Large intestine (tissue), 3 donors: ENCODE measurements at regions not wholly inside any gene's neighbourhood (a gene's known extent, or its start where the extent isn't known, plus 50 kb on each side); places are given as distances from the start of the nearest gene placed in this dataset.

Experiments
- DNase-seq, 2 donors: peaks; one replicate each; pipeline versions ENCODE4 v3.0.0 to v3.0.0-alpha.2; 2013
- H3K27ac ChIP-seq: one replicate; pipeline ENCODE4 v1.5.1; 2013; ENCODE audit warnings: low read length
- H3K27me3 ChIP-seq: 2 replicates; pipeline ENCODE4 v1.6.1; 2013; ENCODE audit warnings: low read length; ENCODE audit not compliant: control insufficient read depth, insufficient read depth
- H3K36me3 ChIP-seq: 2 replicates; pipeline ENCODE4 v1.6.1; 2013; ENCODE audit warnings: low read length; ENCODE audit not compliant: control insufficient read depth, insufficient read depth
- H3K4me1 ChIP-seq: one replicate; pipeline ENCODE4 v1.6.1; 2013; ENCODE audit warnings: low read length; ENCODE audit not compliant: control insufficient read depth, insufficient read depth
- H3K4me3 ChIP-seq: one replicate; pipeline ENCODE4 v1.5.1; 2013; ENCODE audit warnings: low read length
- H3K9me3 ChIP-seq: one replicate; pipeline ENCODE4 v1.6.1; 2013; ENCODE audit warnings: mild to moderate bottlenecking, low read depth, low read length, moderate library complexity; ENCODE audit not compliant: control insufficient read depth
- WGBS: methylation state at CpG from one replicate; pipeline ENCODE4 v1.1.5; 2013; ENCODE audit warnings: low lambda C conversion rate; ENCODE audit not compliant: insufficient coverage; 5-methylcytosine and 5-hydroxymethylcytosine counted together

DNA sequence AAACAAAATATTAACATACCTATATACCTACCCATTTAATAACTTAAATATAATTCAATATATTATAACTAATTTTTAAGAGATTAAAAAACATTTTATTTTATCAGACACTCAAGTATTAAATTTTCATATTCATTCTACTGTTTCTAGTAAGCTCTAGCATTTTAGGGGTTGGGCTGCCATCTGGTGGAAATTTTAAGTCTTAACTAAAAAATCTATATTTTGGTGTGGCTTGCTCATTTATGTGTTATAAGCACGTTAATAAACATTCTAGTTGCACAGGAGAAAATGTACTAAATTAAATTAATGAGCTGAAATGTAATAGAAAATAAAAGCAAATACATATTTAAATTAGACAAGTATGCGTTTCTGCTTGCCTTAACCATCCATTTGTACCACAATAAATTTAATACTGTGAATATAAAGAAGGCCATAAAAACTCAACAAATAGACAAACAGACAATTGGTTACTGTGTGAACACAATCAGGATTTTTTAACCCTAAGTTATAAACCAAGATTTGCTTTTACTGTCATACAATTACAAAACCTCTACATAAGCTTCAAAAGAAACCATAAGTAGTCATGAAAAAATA is 1728.3 kb upstream of the CDH9 start:
- H3K9me3 ChIP-seq = no peaks in the 10 kb centered on the region
- H3K4me3 ChIP-seq = no peak overlapping the region
- 25% methylated on average over 1 of the region's 2 CpGs for WGBS
- DNase-seq = peak in 1 of 2 donors; percentile 0
- no peaks in the 10 kb centered on the region for H3K36me3 ChIP-seq
- no peaks in the 10 kb centered on the region for H3K27me3 ChIP-seq
- no peaks in the 10 kb centered on the region for H3K4me1 ChIP-seq
- H3K27ac ChIP-seq = no peak overlapping the region

DNA sequence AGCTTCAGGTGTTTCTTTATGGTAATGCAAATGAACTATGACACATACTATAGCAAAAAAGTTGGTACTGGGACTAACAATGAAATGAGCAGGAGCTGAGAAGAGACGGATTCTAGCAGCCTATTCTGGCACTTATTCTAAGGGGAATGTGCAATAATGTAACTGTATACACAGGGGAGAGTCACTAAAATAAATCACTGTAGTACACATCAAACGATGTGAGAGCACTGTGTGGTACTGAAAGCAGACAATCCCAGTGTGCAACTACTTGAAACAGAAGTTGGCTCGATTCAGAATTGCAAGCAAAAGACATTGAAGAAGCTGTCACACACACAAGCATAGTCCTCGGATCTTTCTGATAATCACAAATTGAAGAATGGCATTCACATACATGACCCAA is 1713.0 kb upstream of the CDH9 start:
- Histone ChIP-seq H3K9me3 (no peaks in the 10 kb centered on the region), H3K27ac (no peak overlapping the region), H3K27me3 (no peaks in the 10 kb centered on the region), H3K4me3 (no peak overlapping the region), H3K4me1 (no peaks in the 10 kb centered on the region), H3K36me3 (no peaks in the 10 kb centered on the region)
- DNase-seq = no peak
- WGBS = no CpG with 5 or more reads among the region's 4 CpGs

DNA sequence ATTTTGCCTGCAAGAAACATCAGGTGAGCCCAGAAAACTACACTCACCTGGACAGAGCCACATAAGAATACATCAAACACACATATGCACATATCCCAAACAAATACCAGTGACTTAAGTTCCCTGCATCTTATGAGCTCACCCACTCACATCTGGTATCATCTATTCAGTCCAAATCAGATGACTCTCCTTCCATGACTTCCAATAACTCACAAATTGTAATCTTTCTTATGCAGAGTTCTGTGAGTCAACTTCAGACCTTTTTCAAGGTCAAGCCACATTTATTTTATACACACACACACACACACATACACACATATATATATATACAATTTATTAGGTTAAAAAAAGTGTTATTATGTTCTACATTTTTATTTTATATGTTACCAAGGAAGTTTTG is 1711.9 kb upstream of the CDH9 start:
- no peak overlapping the region for H3K4me3 ChIP-seq
- no peak overlapping the region for H3K27ac ChIP-seq
- H3K27me3 ChIP-seq = no peaks in the 10 kb centered on the region
- H3K9me3 ChIP-seq = no peaks in the 10 kb centered on the region
- no peaks in the 10 kb centered on the region for H3K36me3 ChIP-seq
- no peaks in the 10 kb centered on the region for H3K4me1 ChIP-seq
- no peak for DNase-seq

DNA sequence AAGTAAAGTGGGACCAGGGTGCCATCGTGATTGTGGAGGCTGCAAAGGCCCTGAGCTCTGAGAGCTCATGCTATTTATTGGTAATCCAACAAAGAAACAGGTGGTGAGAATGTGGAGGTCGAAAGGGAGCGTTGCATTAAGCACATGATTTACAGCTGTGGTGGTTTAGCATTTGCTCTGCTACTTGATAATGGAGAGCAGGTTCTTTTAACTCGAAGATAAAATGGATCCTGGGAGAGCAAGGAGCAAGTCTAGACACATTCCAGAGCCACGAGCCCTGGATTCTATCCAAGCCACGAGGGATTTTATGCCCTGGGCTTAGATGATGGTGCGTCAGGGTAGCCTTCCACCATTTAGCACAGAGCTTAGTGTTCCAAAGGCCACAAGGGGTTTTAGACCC is 1710.1 kb upstream of the CDH9 start:
- Histone ChIP-seq H3K4me3 (no peak overlapping the region), H3K36me3 (no peaks in the 10 kb centered on the region), H3K9me3 (no peaks in the 10 kb centered on the region)

DNA sequence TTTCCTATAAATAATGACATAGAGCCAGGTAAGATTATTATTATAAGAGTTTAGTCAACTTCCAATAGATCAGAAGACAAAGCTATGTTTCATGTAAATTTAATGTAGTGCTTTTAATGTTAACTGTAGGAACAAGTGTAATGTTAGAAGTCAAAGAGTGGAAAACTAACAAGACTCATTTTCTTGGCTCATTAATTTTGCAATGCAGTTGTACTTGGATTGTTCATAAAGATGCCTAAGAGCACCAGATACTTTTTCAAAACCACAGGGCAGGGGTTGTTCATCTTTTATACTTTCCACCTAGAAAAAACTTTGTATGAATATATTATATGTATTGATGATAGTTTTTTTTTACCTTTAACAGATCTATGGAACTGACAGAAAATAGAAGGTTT is 1705.3 kb upstream of the CDH9 start:
- no peak for DNase-seq

More for the DNA sequence above, 1710.1 kb upstream of the CDH9 start:
- Histone ChIP-seq H3K27ac (no peak overlapping the region), H3K4me1 (no peaks in the 10 kb centered on the region), H3K27me3 (no peaks in the 10 kb centered on the region)
- no peak for DNase-seq
- WGBS = 40% methylated on average over 1 of the region's 7 CpGs

DNA sequence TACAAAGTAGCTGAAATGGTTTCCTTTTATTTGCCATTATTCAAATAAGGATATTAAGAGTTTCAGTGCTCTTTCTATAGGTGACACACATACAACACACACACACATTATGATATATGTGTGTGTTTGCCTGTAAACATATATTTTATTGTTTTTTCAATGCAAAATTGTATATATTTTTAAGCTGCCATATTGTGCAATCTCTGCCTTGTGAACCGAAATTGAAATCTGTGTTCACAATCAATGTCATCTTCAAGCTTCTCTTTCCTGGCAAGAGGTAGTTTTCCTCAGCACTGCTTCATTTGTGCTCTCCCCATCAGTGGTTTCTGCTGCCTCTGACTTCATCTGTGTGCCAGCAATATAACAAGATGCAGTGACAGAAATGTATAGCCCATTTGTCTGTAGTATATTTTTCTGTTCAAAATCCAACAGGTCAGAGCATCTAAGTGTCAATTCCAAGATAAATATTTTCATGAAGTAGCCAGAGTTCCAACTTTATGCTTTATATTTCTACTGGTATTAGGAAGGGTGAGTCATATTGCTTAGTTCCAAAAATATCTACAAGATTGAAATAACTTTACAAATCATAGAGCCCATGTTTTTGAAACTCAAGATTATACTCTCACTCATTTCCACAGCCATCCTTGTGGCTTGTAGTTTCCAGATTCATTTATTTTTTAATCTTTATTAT is 1704.8 kb upstream of the CDH9 start:
- no peak overlapping the region for H3K27ac ChIP-seq
- no peak overlapping the region for H3K4me3 ChIP-seq
- H3K4me1 ChIP-seq = no peaks in the 10 kb centered on the region
- 60% methylated on average over 1 of the region's 1 CpG for WGBS
- no peaks in the 10 kb centered on the region for H3K27me3 ChIP-seq
- H3K36me3 ChIP-seq = no peaks in the 10 kb centered on the region
- no peak for DNase-seq
- H3K9me3 ChIP-seq = no peaks in the 10 kb centered on the region

More for the DNA sequence above, 1705.3 kb upstream of the CDH9 start:
- Histone ChIP-seq H3K4me1 (no peaks in the 10 kb centered on the region), H3K27me3 (no peaks in the 10 kb centered on the region), H3K9me3 (no peaks in the 10 kb centered on the region), H3K4me3 (no peak overlapping the region), H3K36me3 (no peaks in the 10 kb centered on the region), H3K27ac (no peak overlapping the region)

DNA sequence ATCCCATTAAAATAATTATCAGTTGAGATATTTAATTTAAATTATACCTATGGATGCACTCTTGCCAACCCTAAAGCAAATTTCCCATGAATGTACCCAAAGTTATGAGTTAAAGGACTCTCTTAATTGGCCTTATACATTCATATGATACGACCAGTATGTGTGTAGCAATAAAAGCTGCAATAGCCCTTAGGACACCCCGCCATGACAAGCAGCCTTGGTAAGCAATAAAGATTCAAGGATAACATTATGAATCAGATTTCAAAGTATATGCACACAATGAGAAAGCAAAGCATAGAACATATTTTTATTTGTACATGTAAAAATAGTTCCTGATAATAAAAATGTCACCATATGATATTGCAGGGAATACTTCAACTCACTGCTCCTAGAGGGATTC is 1699.3 kb upstream of the CDH9 start:
- DNase-seq = no peak
- WGBS = 100% methylated on average over 1 of the region's 2 CpGs
- H3K27ac ChIP-seq = no peak overlapping the region
- no peaks in the 10 kb centered on the region for H3K9me3 ChIP-seq
- H3K4me1 ChIP-seq = no peaks in the 10 kb centered on the region
- H3K27me3 ChIP-seq = no peaks in the 10 kb centered on the region
- H3K36me3 ChIP-seq = no peaks in the 10 kb centered on the region
- no peak overlapping the region for H3K4me3 ChIP-seq

DNA sequence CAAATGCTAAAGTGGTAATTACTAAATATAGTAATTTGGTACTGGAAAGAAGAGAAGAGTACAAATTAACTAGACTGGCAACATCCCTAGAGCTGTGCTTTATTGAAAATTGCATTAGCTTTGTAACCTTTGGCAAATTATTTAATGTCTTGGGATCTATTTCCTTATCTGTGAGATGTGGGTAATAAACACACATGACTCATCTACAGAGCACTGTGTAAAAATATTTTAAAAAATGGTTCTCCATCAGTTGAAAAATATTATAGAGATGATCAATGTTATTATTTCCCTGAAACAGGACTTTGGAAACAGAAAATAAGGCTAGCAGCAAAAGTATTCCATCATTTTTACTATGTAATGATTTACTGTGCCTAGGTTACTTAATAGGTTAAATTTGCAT is 1698.8 kb upstream of the CDH9 start:
- DNase-seq = no peak
- no peak overlapping the region for H3K27ac ChIP-seq
- no peaks in the 10 kb centered on the region for H3K36me3 ChIP-seq
- H3K9me3 ChIP-seq = no peaks in the 10 kb centered on the region
- H3K27me3 ChIP-seq = no peaks in the 10 kb centered on the region
- H3K4me3 ChIP-seq = no peak overlapping the region
- no peaks in the 10 kb centered on the region for H3K4me1 ChIP-seq

DNA sequence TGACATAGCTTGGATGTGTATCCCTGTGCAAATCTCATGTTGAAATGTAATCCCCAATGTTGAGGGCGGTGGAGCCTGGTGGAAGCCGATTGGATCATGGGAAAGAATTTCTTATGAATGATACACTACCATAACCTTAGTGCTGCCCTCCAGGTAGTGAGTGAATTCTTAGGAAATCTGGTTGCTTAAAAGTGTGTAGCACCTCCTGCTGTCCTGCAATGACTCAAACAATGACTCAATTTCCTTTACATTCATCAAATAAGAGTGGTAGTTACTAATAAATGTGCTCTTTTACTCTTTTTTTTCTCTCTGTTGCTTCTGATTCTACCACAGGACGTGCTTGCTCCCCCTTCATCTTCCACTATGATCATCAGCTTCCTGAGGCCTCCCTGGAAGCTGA is 1696.0 kb upstream of the CDH9 start:
- Histone ChIP-seq H3K27me3 (no peaks in the 10 kb centered on the region), H3K27ac (no peak overlapping the region)
- whole genome bisulfite sequencing = 50% methylated on average over 1 of the region's 3 CpGs

DNA sequence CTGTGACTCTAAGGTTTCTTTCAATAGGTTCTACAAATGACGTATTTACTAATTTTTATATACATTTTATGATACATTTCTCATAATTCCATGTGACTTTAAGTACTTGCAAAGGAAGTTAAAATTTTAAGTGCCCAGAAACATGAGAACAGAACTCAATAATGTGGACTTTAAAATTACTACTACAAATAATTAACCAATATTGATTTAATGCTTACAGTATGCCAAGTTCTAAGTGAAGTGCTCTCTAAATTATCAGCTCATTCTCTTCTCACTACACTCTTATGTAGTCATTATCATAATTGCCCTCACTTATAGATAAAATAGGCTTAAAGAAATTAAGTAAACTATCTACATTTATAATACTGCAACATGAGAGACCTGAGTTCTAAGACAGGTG is 1690.7 kb upstream of the CDH9 start:
- DNase-seq = no peak
- whole genome bisulfite sequencing = 86% methylated on average over 1 of the region's 1 CpG
- no peaks in the 10 kb centered on the region for H3K27me3 ChIP-seq
- no peaks in the 10 kb centered on the region for H3K9me3 ChIP-seq
- H3K4me1 ChIP-seq = no peaks in the 10 kb centered on the region
- H3K4me3 ChIP-seq = no peak overlapping the region
- no peaks in the 10 kb centered on the region for H3K36me3 ChIP-seq
- H3K27ac ChIP-seq = no peak overlapping the region

More for the DNA sequence above, 1696.0 kb upstream of the CDH9 start:
- Histone ChIP-seq H3K9me3 (no peaks in the 10 kb centered on the region), H3K4me1 (no peaks in the 10 kb centered on the region), H3K36me3 (no peaks in the 10 kb centered on the region), H3K4me3 (no peak overlapping the region)
- no peak for DNase-seq

DNA sequence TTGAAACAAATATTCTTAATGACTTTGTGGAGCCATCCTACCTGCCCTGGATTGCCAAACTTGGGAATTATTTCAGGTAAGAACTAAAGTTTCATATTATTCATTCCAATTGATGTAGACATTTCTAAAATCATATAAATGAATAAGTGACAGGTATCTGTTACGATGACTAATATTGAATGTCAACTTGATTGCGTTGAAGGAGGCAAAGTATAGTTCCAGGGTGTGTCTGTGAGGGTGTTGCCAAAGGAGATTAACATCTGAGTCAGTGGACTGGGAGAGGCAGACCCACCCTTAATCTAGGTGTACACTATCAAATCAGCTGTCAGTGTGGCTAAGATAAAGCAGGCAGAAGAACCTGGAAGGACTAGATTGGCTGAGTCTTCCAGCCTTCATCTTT is 1688.4 kb upstream of the CDH9 start:
- H3K4me3 ChIP-seq = no peak overlapping the region
- H3K9me3 ChIP-seq = no peaks in the 10 kb centered on the region
- no peaks in the 10 kb centered on the region for H3K4me1 ChIP-seq
- H3K27ac ChIP-seq = no peak overlapping the region
- no peak for DNase-seq
- WGBS = no CpG with 5 or more reads among the region's 2 CpGs
- H3K36me3 ChIP-seq = no peaks in the 10 kb centered on the region
- no peaks in the 10 kb centered on the region for H3K27me3 ChIP-seq
